ENCODE measurements at regions not wholly inside any gene's neighbourhood (a gene's known extent, or its start where the extent isn't known, plus 50 kb on each side); places are given as distances from the start of the nearest gene placed in this dataset. TPM values are rescaled to one million over a fixed set of nuclear protein-coding genes. Genes with fewer than 3 reads are reported as not detected.

Small RNA genes in the stretch of these regions (small RNA-seq; reads per million reads assigned to genes)
- not detected for gene AL353747.1 (ENCODE audit: insufficient read depth)

Measured in mesendoderm (in vitro differentiated cells).